Stomach (tissue), 4 donors: ENCODE measurements at regions not wholly inside any gene's neighbourhood (a gene's known extent, or its start where the extent isn't known, plus 50 kb on each side); places are given as distances from the start of the nearest gene placed in this dataset.

ENCODE experiments used
- CTCF ChIP-seq, 7 experiments: fragments of 450-650 bp in 4 of 7; fragments of 200-600 bp in 3 of 7; sonication (generic) in 3 of 7; IDR thresholded peaks; one replicate each; pipeline ENCODE4 v1.5.1; 2016 to 2019; ENCODE audit warnings: antibody characterized with exemption in 7 of 7, control low read depth in 2 of 7, mild to moderate bottlenecking in 1 of 7
- EP300 ChIP-seq: sonication (generic); formaldehyde crosslinking; IDR thresholded peaks from one replicate; pipeline ENCODE4 v1.6.1; 2017; ENCODE audit warnings: antibody characterized with exemption
- POLR2A ChIP-seq, 4 donors: fragments of 450-650 bp; IDR thresholded peaks; one replicate each; pipeline ENCODE4 v1.6.1; 2016; ENCODE audit warnings: antibody characterized with exemption in 4 of 4, control low read depth in 2 of 4, mild to moderate bottlenecking in 1 of 4, moderate library complexity in 1 of 4

GRCh38 chr18:7169601-7170000 is 52.0 kb upstream of the LAMA1 start:
- no peak for TF ChIP-seq CTCF (IDR thresholded peaks at IDR 0.05)
- no peak for TF ChIP-seq POLR2A (IDR thresholded peaks at IDR 0.05)
- TF ChIP-seq EP300 = no peak
